Heart right ventricle (tissue), 16 donors: ENCODE measurements at regions not wholly inside any gene's neighbourhood (a gene's known extent, or its start where the extent isn't known, plus 50 kb on each side); places are given as distances from the start of the nearest gene placed in this dataset.
A peak's percentile ranks its signal among the peaks of the same experiment; 100 is the strongest.

ENCODE experiments used
- ATAC-seq, 8 donors: fragments of 200-7000 bp; cut with Tn5 transposase; one replicate each; pipeline ENCODE4 v1.9.1; 2020; ENCODE audit warnings: mild to moderate bottlenecking in 8 of 8, moderate library complexity in 8 of 8, moderate number of reproducible peaks in 1 of 8
- DNase-seq, 2 donors: peaks; one replicate each; pipeline ENCODE4 v3.0.0-alpha.2; 2020
- H3K27ac ChIP-seq, 10 donors: fragments of 200-600 bp; sonication (generic) in 2 of 10; one replicate each; pipeline versions ENCODE4 v1.5.0 to v1.8.0; 2020 to 2022; ENCODE audit warnings: mild to moderate bottlenecking in 3 of 10
- H3K27me3 ChIP-seq, 7 donors: fragments of 200-600 bp; one replicate each; pipeline ENCODE4 v1.8.0; 2021 to 2022; ENCODE audit warnings: mild to moderate bottlenecking in 2 of 7
- H3K36me3 ChIP-seq, 9 donors: fragments of 200-600 bp; sonication (generic) in 1 of 9; one replicate each; pipeline versions ENCODE4 v1.5.0 to v1.8.0; 2020 to 2022; ENCODE audit warnings: mild to moderate bottlenecking in 2 of 9
- H3K4me1 ChIP-seq, 9 donors: fragments of 200-600 bp; sonication (generic) in 1 of 9; one replicate each; pipeline versions ENCODE4 v1.5.0 to v1.8.0; 2020 to 2022; ENCODE audit warnings: mild to moderate bottlenecking in 4 of 9
- H3K4me3 ChIP-seq, 10 donors: fragments of 200-600 bp; sonication (generic) in 2 of 10; one replicate each; pipeline versions ENCODE4 v1.5.0 to v1.8.0; 2020 to 2022; ENCODE audit warnings: mild to moderate bottlenecking in 7 of 10, moderate library complexity in 2 of 10
- H3K9me3 ChIP-seq, 11 donors: fragments of 200-600 bp in 10 of 11; sonication (generic) in 2 of 11; one replicate each; pipeline versions ENCODE4 v1.5.0 to v1.8.0; 2013 to 2022; ENCODE audit warnings: mild to moderate bottlenecking in 2 of 11, control low read depth in 1 of 11, moderate library complexity in 1 of 11
- CTCF ChIP-seq, 9 donors: fragments of 200-600 bp; sonication (generic) in 2 of 9; IDR thresholded peaks; one replicate each; pipeline versions ENCODE4 v1.5.0 to v1.8.0; 2021 to 2022; ENCODE audit warnings: antibody characterized with exemption in 9 of 9, mild to moderate bottlenecking in 5 of 9, moderate library complexity in 1 of 9
- WGBS, 2 donors: extraction: QIAGEN DNeasy Blood & Tissue Kit; methylation state at CpG; one replicate each; pipeline ENCODE4 v1.1.7; 2013; ENCODE audit warnings: inconsistent platforms in 1 of 2; 5-methylcytosine and 5-hydroxymethylcytosine counted together
- intact Hi-C, 10 donors: fragments of 100-400 bp; cut with DNase I; formaldehyde crosslinking; loops; one replicate each; pipeline versions ENCODE4 v1.11.1 to v1.14.2; 2022
- donor health status: Arrhythmogenic right ventricular cardiomyopathy.
- donor health status: ischemic (EF 13 %, LVEDD 7.1; RV severe dilation, severe dysfunction).
- donor health status: healthy with polysubstance abuse.
- donor health status: DM: no; HTN: yes; CAD: no.
- donor health status: DM: no; HTN: no; CAD: no.
- donor health status: ischemic (EF 25% LVEDD 6.9; RV normal size, moderate dysfunction).
- donor health status: ischemic (EF 25% LVEDD 5.7; RV mildly dilated, moderate dysfunction).
- donor health status: healthy.
- donor health status: DM: yes; HTN: yes; CAD: no.
- donor health status: Ischemic cardiomyopathy.
- donor health status: ischemic (EF 35%, LVEDD 5.7; RV mildly dilated, moderate dysfunction).
- donor health status: nonischemic (EF 11% LVEDD 7.7; RV severe dilation, severe dysfunction).
- donor health status: DM: yes; HTN: yes; CAD: no.
- donor health status: PGD.
- donor health status: ischemic (EF 29% LVEDD 5.4; RV normal size, mild dysfunction).
- donor health status: nonischemic (EF 23%, LVEDD 6.1; RV moderate dilation, normal function).

- DNase-seq (peak in 1 of 2 donors; percentile 23), ATAC-seq (peak; percentile 34 to 77 (median 66))
- no peak for TF ChIP-seq CTCF (IDR thresholded peaks at IDR 0.05)
- peak overlapping the region in 8 of 10 donors; percentile 11 to 70 (median 56) for H3K27ac ChIP-seq
- H3K4me3 ChIP-seq = peak overlapping the region in 9 of 10 donors; percentile 12 to 49 (median 43)
- H3K9me3 ChIP-seq = no peaks in the 10 kb centered on the region
- no peaks in the 10 kb centered on the region for H3K36me3 ChIP-seq
- no peaks in the 10 kb centered on the region for H3K27me3 ChIP-seq
- WGBS, 2 donors = 64 to 77% methylated on average over 11 of the region's 11 CpGs
- intact Hi-C loops = loop anchor here in 3 of 10 donors (5.0 to 10.0 kb wide), 3 partner anchors 41 to 176 kb away; partner anchors contain the start of gene TLN2 (in 1 of the 3)
- H3K4me1 ChIP-seq = peaks cover 12 to 56% (median 20%) of the 10 kb centered on the region in 9 donors
Observed at GRCh38 chr15:62561059-62561519, 396.0 kb upstream of the C2CD4B start.

GRCh38 chr15:62561571-62561970 lies 396.5 kb upstream of the C2CD4B start:
- ATAC-seq (no peak), DNase-seq (no peak)
- H3K4me3 ChIP-seq = peak overlapping the region in 9 of 10 donors; percentile 12 to 49 (median 43)
- 64% methylated on average over 8 of the region's 8 CpGs for WGBS, 2 donors
- TF ChIP-seq CTCF (IDR thresholded peaks at IDR 0.05) = no peak
- H3K27ac ChIP-seq = peak overlapping the region in 8 of 10 donors; percentile 11 to 70 (median 56)
- no peaks in the 10 kb centered on the region for H3K9me3 ChIP-seq
- intact Hi-C loops = loop anchor here in 3 of 10 donors (5.0 to 10.0 kb wide), 3 partner anchors 41 to 177 kb away; partner anchors contain the start of gene TLN2 (in 1 of the 3)
- peaks cover 12 to 61% (median 20%) of the 10 kb centered on the region in 9 donors for H3K4me1 ChIP-seq
- H3K27me3 ChIP-seq = no peaks in the 10 kb centered on the region
- H3K36me3 ChIP-seq = no peaks in the 10 kb centered on the region

- intact Hi-C loops = loop anchor here in 3 of 10 donors (5.0 to 10.0 kb wide), 3 partner anchors 37 to 180 kb away; partner anchors contain the start of gene TLN2 (in 1 of the 3)
- H3K27ac ChIP-seq = no peak overlapping the region
Observed at GRCh38 chr15:62564886-62565633, 400.0 kb upstream of the C2CD4B start.

More at GRCh38 chr15:62564886-62565633, 400.0 kb upstream of the C2CD4B start:
- ATAC-seq = no peak
- H3K4me3 ChIP-seq = no peak overlapping the region
- DNase-seq = no peak
- H3K4me1 ChIP-seq = peaks cover 0 to 44% (median 17%) of the 10 kb centered on the region in 9 donors
- TF ChIP-seq CTCF (IDR thresholded peaks at IDR 0.05) = no peak
- H3K27me3 ChIP-seq = no peaks in the 10 kb centered on the region
- no peaks in the 10 kb centered on the region for H3K36me3 ChIP-seq
- no peaks in the 10 kb centered on the region for H3K9me3 ChIP-seq
- 80 to 81% methylated on average over 4 of the region's 4 CpGs for WGBS, 2 donors
